ENCODE measurements at regions not wholly inside any gene's neighbourhood (a gene's known extent, or its start where the extent isn't known, plus 50 kb on each side); places are given as distances from the start of the nearest gene placed in this dataset.

DNA sequence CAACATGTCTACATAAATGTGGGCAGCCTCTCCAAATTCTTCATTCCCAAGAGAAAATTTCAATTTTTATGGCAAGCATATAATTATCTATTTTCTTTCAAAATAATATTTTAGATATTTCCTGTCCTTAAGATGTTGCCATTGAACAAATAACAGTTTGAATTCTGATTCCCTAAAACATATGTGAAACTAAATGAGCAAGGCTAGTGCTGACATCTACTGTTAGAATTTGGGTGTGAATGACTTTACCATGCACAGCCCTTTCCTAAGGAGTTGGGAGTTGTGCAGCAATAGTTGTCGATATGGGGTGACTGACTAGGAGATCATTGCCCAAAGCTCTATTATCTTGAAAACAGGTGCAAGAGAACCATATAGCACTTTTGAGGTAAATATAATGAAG, 108.2 kb upstream of the SLC38A4 start:
- H3K79me2 ChIP-seq (ENCODE audit: low read length), result no peaks in the 10 kb centered on the region
- H3K27me3 ChIP-seq (ENCODE audit: low read depth, low read length), result peaks cover 5% of the 10 kb centered on the region; the same call in 1 of the 2 replicates
- TF ChIP-seq, protein P1, sequence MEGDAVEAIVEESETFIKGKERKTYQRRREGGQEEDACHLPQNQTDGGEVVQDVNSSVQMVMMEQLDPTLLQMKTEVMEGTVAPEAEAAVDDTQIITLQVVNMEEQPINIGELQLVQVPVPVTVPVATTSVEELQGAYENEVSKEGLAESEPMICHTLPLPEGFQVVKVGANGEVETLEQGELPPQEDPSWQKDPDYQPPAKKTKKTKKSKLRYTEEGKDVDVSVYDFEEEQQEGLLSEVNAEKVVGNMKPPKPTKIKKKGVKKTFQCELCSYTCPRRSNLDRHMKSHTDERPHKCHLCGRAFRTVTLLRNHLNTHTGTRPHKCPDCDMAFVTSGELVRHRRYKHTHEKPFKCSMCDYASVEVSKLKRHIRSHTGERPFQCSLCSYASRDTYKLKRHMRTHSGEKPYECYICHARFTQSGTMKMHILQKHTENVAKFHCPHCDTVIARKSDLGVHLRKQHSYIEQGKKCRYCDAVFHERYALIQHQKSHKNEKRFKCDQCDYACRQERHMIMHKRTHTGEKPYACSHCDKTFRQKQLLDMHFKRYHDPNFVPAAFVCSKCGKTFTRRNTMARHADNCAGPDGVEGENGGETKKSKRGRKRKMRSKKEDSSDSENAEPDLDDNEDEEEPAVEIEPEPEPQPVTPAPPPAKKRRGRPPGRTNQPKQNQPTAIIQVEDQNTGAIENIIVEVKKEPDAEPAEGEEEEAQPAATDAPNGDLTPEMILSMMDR (IDR thresholded peaks at IDR 0.05; ENCODE audit: low read depth, low read length), result peak; percentile 78
- no peak for TF ChIP-seq EZH2phosphoT487 (IDR thresholded peaks at IDR 0.05; ENCODE audit: low read depth)
- no peaks in the 10 kb centered on the region for H3K9me3 ChIP-seq (ENCODE audit: insufficient read depth, low read length)
- H3K9ac ChIP-seq (ENCODE audit: low read length), result no peak overlapping the region
- no peak overlapping the region for H2AFZ ChIP-seq (ENCODE audit: low read depth, low read length)
- H3K4me1 ChIP-seq (ENCODE audit: low read length), result 0 out of 2 replicates have a peak, but pooled peaks cover 5% of the 10 kb centered on the region
- H3K4me2 ChIP-seq (ENCODE audit: low read length), result peak overlapping the region; percentile 15; the same call in 1 of the 2 replicates
- H3K36me3 ChIP-seq (replicated peaks; ENCODE audit: low read depth, low read length), result no peaks in the 10 kb centered on the region
- no peak overlapping the region for H3K27ac ChIP-seq (ENCODE audit: low read length)
- no peak overlapping the region for H3K4me3 ChIP-seq (ENCODE audit: low read length)
- no peaks in the 10 kb centered on the region for H4K20me1 ChIP-seq (ENCODE audit: insufficient read depth, low read length)

DNA sequence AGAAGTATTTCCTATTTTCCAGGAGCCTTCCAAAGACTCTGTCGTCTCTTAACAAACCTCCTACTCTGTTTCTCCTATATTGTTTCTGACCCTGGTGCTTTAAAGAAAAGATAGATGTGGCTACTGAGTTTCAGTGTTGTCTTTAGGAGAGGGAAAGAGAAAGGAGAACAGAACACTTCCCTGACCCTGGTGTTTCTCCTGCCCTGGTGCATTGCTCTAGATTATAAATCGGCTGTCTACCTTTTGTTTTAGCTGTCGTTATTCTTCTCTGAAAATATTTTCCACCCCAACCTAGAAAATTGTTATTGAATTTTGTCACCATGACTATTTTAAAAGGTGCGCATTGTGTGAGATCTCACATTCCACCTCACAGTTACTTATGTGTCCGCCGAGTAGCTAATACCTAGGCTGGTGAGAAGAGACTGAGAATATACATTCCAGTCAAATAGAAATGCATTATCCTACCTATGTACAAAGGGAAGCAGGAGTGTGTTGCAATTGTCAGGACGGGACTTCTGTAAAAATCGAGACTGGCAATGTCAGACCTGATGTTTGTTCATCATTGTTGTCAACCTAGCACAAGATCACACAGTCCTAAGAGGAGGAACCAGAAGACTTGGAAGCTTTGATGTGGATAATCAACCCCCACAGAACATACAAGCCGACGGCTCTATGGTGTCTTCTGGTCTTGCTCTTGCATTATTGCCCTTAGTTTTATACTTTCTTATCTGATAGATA, 108.7 kb upstream of the SLC38A4 start:
- H3K27ac ChIP-seq (ENCODE audit: low read length), result no peak overlapping the region
- peaks cover 5% of the 10 kb centered on the region; the same call in 1 of the 2 replicates for H3K27me3 ChIP-seq (ENCODE audit: low read depth, low read length)
- H3K9ac ChIP-seq (ENCODE audit: low read length), result no peak overlapping the region
- TF ChIP-seq, protein P1 (IDR thresholded peaks at IDR 0.05; ENCODE audit: low read depth, low read length), result no peak
- no peak for TF ChIP-seq EZH2phosphoT487 (IDR thresholded peaks at IDR 0.05; ENCODE audit: low read depth)
- no peak overlapping the region for H3K4me3 ChIP-seq (ENCODE audit: low read length)
- peak overlapping the region; percentile 15; the same call in 1 of the 2 replicates for H3K4me2 ChIP-seq (ENCODE audit: low read length)
- H2AFZ ChIP-seq (ENCODE audit: low read depth, low read length), result no peak overlapping the region; the same call in 1 of the 2 replicates
- no peaks in the 10 kb centered on the region for H3K79me2 ChIP-seq (ENCODE audit: low read length)
- H3K4me1 ChIP-seq (ENCODE audit: low read length), result 0 out of 2 replicates have a peak, but pooled peaks cover 5% of the 10 kb centered on the region
- no peaks in the 10 kb centered on the region for H3K36me3 ChIP-seq (replicated peaks; ENCODE audit: low read depth, low read length)
- H4K20me1 ChIP-seq (ENCODE audit: insufficient read depth, low read length), result no peaks in the 10 kb centered on the region
- no peaks in the 10 kb centered on the region for H3K9me3 ChIP-seq (ENCODE audit: insufficient read depth, low read length)

DNA sequence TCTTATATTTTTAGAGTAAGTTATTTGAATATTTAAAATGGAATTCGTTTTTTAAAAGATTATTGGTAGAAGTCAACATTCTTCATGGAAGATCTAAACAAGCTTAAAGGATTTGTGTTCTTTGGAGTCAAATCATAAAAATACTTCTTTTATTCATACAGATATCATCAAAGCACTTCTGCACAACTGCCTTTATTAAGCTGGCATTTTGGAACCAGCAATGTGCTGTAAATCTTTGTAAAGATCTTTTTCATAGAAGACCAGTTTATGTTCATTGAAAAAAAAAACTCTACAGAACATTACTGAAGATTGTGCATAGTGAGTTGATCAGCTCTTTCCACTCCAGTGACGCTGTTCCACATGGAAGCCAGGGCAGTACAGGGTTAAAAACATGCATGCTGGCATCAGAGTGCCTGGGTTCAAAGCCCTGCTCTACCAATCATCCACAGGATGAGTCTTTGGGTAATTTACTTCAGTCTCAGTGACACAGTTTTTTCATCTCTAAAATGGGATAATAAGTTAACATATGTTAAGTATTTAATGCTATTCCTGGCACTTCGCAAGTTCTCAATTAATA, 109.6 kb upstream of the SLC38A4 start:
- TF ChIP-seq EZH2phosphoT487 (IDR thresholded peaks at IDR 0.05; ENCODE audit: low read depth), result no peak
- TF ChIP-seq, protein P1 (IDR thresholded peaks at IDR 0.05; ENCODE audit: low read depth, low read length), result no peak
- H2AFZ ChIP-seq (ENCODE audit: low read depth, low read length), result no peak overlapping the region
- H3K27me3 ChIP-seq (ENCODE audit: low read depth, low read length), result peaks cover 5% of the 10 kb centered on the region; the same call in 1 of the 2 replicates
- no peaks in the 10 kb centered on the region for H3K79me2 ChIP-seq (ENCODE audit: low read length)
- H3K4me3 ChIP-seq (ENCODE audit: low read length), result no peak overlapping the region
- 0 out of 2 replicates have a peak, but pooled peaks cover 5% of the 10 kb centered on the region for H3K4me1 ChIP-seq (ENCODE audit: low read length)
- no peaks in the 10 kb centered on the region for H3K36me3 ChIP-seq (replicated peaks; ENCODE audit: low read depth, low read length)
- H3K4me2 ChIP-seq (ENCODE audit: low read length), result no peak overlapping the region
- H3K9ac ChIP-seq (ENCODE audit: low read length), result no peak overlapping the region
- H3K9me3 ChIP-seq (ENCODE audit: insufficient read depth, low read length), result no peaks in the 10 kb centered on the region
- no peak overlapping the region for H3K27ac ChIP-seq (ENCODE audit: low read length)
- no peaks in the 10 kb centered on the region for H4K20me1 ChIP-seq (ENCODE audit: insufficient read depth, low read length)

DNA sequence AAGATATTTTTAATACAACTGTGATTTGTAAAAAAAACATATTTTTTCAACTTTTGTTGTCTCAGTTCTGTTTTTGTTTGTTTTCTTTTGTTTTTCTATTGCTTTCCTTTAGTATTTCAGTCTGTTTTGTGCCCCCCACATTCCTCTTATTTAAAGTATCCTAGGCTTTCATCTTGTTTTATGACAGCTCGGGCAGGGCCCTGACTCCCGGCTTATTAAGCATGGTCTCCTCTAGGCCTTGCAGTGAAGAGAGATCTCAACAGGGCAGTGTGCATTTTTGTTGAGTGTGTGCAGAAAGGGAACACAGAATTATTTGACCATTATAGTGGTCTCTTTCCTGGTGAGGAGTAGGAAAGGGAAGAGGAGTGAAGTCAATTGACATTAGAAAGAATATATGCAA, 110.2 kb upstream of the SLC38A4 start:
- Histone ChIP-seq H3K79me2 (ENCODE audit: low read length) (no peaks in the 10 kb centered on the region), H3K4me2 (ENCODE audit: low read length) (no peak overlapping the region)

More for the DNA sequence above, 110.2 kb upstream of the SLC38A4 start:
- H4K20me1 ChIP-seq (ENCODE audit: insufficient read depth, low read length), result no peaks in the 10 kb centered on the region
- no peaks in the 10 kb centered on the region for H3K9me3 ChIP-seq (ENCODE audit: insufficient read depth, low read length)
- H2AFZ ChIP-seq (ENCODE audit: low read depth, low read length), result no peak overlapping the region
- H3K4me1 ChIP-seq (ENCODE audit: low read length), result 0 out of 2 replicates have a peak, but pooled peaks cover 5% of the 10 kb centered on the region
- no peak overlapping the region for H3K4me3 ChIP-seq (ENCODE audit: low read length)
- H3K27me3 ChIP-seq (ENCODE audit: low read depth, low read length), result peaks cover 5% of the 10 kb centered on the region; the same call in 1 of the 2 replicates
- H3K27ac ChIP-seq (ENCODE audit: low read length), result no peak overlapping the region
- no peaks in the 10 kb centered on the region for H3K36me3 ChIP-seq (replicated peaks; ENCODE audit: low read depth, low read length)
- no peak overlapping the region for H3K9ac ChIP-seq (ENCODE audit: low read length)
- no peak for TF ChIP-seq EZH2phosphoT487 (IDR thresholded peaks at IDR 0.05; ENCODE audit: low read depth)
